ENCODE measurements at regions not wholly inside any gene's neighbourhood (a gene's known extent, or its start where the extent isn't known, plus 50 kb on each side); places are given as distances from the start of the nearest gene placed in this dataset.

DNA sequence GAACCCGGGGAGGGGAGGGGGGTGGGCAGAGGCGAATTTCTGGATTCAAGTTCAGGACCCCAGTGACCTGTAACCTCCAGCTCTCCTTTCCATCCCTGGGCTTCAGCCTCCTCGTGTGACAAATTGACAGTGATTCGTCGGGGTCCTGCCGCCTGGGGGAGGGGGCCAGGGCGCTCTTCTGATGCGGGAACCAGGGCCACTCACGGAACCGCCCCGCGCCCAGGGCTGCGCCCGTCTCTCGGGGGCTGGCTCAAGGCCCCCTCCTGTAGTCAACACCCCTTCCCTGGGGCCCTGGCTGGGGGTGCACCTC, 92.8 kb upstream of the ANO1 start:
- DNase-seq = no peak
- no peaks in the 10 kb centered on the region for H3K9me3 ChIP-seq
- H3K4me1 ChIP-seq (ENCODE audit: insufficient read depth) = peaks cover 5% of the 10 kb centered on the region
- no peaks in the 10 kb centered on the region for H3K27me3 ChIP-seq
- peak overlapping the region; percentile 21 for H3K4me3 ChIP-seq
- H3K36me3 ChIP-seq = no peaks in the 10 kb centered on the region
- no peak overlapping the region for H3K27ac ChIP-seq
- 0 to 4% (median 4%) methylated on average over 15 of the region's 15 CpGs for WGBS, 3 donors
- TF ChIP-seq, protein P1, sequence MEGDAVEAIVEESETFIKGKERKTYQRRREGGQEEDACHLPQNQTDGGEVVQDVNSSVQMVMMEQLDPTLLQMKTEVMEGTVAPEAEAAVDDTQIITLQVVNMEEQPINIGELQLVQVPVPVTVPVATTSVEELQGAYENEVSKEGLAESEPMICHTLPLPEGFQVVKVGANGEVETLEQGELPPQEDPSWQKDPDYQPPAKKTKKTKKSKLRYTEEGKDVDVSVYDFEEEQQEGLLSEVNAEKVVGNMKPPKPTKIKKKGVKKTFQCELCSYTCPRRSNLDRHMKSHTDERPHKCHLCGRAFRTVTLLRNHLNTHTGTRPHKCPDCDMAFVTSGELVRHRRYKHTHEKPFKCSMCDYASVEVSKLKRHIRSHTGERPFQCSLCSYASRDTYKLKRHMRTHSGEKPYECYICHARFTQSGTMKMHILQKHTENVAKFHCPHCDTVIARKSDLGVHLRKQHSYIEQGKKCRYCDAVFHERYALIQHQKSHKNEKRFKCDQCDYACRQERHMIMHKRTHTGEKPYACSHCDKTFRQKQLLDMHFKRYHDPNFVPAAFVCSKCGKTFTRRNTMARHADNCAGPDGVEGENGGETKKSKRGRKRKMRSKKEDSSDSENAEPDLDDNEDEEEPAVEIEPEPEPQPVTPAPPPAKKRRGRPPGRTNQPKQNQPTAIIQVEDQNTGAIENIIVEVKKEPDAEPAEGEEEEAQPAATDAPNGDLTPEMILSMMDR (IDR thresholded peaks at IDR 0.05) = no peak
- no peak for TF ChIP-seq EP300 (IDR thresholded peaks at IDR 0.05)
- no peak for TF ChIP-seq POLR2A (IDR thresholded peaks at IDR 0.05)
- intact Hi-C loops (cut with DNase I) = no loop called here

DNA sequence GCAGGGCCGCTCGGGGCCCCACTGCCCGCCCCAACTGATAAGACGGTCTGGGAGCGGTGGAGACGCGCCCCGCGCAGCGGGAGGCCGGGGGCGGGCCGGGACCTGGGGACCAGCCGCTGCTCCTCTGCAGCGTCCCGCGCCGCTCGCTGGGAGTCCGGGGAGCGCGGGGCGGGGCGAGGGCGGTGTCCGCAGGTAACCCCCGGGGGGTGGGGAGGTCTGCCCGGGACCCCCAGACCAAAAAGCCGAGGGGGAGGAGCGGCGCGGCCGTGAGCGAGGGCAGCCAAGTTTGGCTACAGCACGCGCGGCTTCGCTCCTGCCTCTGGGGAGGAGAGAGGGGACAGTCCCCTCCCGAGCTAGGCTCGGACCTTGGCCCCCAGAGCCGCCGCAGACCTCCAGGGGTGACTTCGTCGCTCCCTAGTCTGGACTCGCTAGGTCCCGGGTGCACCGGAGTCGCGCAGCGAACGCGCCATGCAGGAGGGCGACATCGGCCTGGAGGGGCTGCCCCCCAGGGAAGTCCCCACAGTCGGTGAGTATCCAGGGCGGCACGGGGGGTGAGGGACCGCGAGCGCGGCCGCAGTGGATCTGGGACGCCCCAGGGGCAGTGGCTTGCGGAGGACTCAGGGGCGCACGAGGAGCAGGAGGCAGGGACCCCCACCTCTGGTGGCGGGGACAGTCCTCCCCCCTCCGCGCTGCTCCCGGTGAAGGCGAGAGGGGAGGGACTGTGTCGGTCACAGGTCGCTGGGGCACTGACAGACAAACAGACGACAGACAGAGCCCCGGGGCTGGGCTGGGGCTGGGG, 92.3 kb upstream of the ANO1 start:
- no peaks in the 10 kb centered on the region for H3K27me3 ChIP-seq
- H3K27ac ChIP-seq = no peak overlapping the region
- intact Hi-C loops (cut with DNase I) = no loop called here
- H3K36me3 ChIP-seq = no peaks in the 10 kb centered on the region
- H3K4me3 ChIP-seq = peak overlapping the region; percentile 21
- 2 to 4% (median 4%) methylated on average over 48 to 75 of the region's 75 CpGs for WGBS, 3 donors
- H3K4me1 ChIP-seq (ENCODE audit: insufficient read depth) = peaks cover 5% of the 10 kb centered on the region
- no peak for DNase-seq
- no peaks in the 10 kb centered on the region for H3K9me3 ChIP-seq
- TF ChIP-seq, protein P1 (IDR thresholded peaks at IDR 0.05) = no peak
- TF ChIP-seq POLR2A (IDR thresholded peaks at IDR 0.05) (no peak), EP300 (IDR thresholded peaks at IDR 0.05) (no peak)

DNA sequence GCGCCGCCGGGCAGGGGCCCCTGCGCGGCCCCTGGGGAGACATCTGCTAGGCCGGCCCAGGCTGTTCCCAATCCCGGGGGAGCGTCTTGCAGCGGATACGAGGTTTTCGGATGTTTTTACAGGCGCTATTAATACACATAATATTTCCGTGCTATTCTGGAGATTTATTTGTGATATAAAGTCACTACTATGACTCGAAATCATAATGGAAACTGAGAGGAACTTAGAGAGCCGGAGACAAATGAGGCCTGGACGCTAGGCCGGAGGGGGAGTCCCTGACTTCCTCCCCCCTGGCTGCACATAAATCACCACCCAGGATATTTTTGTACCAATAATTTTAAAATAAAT, 91.7 kb upstream of the ANO1 start:
- Histone ChIP-seq H3K4me3 (peak overlapping the region; percentile 21), H3K9me3 (no peaks in the 10 kb centered on the region), H3K4me1 (ENCODE audit: insufficient read depth) (peaks cover 5% of the 10 kb centered on the region), H3K27ac (no peak overlapping the region), H3K27me3 (no peaks in the 10 kb centered on the region), H3K36me3 (no peaks in the 10 kb centered on the region)
- intact Hi-C loops (cut with DNase I) = no loop called here
- 27 to 33% (median 28%) methylated on average over 17 of the region's 17 CpGs for WGBS, 3 donors
- no peak for DNase-seq
- TF ChIP-seq EP300 (IDR thresholded peaks at IDR 0.05) (no peak), POLR2A (IDR thresholded peaks at IDR 0.05) (no peak)
- TF ChIP-seq, protein P1 (IDR thresholded peaks at IDR 0.05) = no peak

DNA sequence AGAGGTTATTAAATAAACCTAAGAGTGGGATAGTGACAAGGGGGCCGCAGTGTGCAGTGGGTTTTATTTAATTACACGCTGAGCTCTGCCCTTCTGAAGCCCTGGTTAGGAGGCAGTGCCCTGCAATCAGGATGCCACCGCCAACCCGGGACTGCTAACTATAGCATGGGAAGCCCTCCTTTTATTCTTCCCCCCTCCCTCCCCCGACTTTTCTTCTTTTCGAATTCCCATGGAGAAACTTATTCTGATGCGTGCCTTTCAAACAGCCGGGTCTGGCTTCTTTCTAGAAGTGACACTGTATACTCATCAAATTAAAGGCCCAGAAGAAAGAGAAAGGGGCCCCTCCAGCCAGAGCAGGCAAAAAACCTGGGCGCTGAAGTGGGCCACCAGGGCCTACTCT, 91.3 kb upstream of the ANO1 start:
- no peak overlapping the region for H3K4me3 ChIP-seq
- TF ChIP-seq POLR2A (IDR thresholded peaks at IDR 0.05) = no peak
- TF ChIP-seq, protein P1 (IDR thresholded peaks at IDR 0.05) = no peak
- no peak for TF ChIP-seq EP300 (IDR thresholded peaks at IDR 0.05)
- DNase-seq = no peak
- intact Hi-C loops (cut with DNase I) = no loop called here
- no peak overlapping the region for H3K27ac ChIP-seq
- no peaks in the 10 kb centered on the region for H3K27me3 ChIP-seq
- H3K9me3 ChIP-seq = no peaks in the 10 kb centered on the region
- H3K36me3 ChIP-seq = no peaks in the 10 kb centered on the region
- WGBS, 3 donors = 72 to 79% (median 78%) methylated on average over 9 of the region's 9 CpGs
- H3K4me1 ChIP-seq (ENCODE audit: insufficient read depth) = peaks cover 5% of the 10 kb centered on the region

Measured in ovary (tissue), 7 donors.